Superior temporal gyrus (tissue), 1 donor: ENCODE measurements at regions not wholly inside any gene's neighbourhood (a gene's known extent, or its start where the extent isn't known, plus 50 kb on each side); places are given as distances from the start of the nearest gene placed in this dataset.
"Not testable (repeated sequence)": the region's sequence is repeated elsewhere in the genome, so short reads cannot be mapped to it uniquely, and the experiment has no call there.

Source experiments
- DNase-seq: peaks from one replicate; pipeline ENCODE4 v3.0.0-alpha.2; 2016; ENCODE audit errors: extremely low spot score

- DNase-seq = no peak
Measured at GRCh38 chr12:23083267-23083666, 458.3 kb downstream of the ETNK1 start.

- DNase-seq = no peak
Measured at GRCh38 chr12:23084236-23084995, 459.4 kb downstream of the ETNK1 start.

DNA sequence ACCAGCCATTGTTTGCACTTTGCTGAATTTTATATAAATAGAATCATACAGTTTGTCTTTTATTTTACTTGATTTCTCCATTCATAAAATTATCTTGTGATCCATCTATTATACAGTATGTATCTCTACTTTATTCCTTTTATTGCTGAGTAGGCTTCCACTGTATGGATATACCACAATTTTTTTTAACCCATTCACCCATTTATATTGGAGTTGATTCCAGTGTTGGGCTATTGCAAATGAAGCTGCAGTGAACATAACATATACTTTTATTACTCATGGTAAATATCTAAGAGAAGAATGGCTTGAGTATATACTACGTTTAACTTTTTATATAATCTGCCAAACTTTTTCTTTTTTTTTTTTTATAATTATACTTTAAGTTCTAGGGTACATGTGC, 463.6 kb downstream of the ETNK1 start:
- DNase-seq = no peak

- DNase-seq = no peak
Measured at GRCh38 chr12:23093488-23093887, 468.5 kb downstream of the ETNK1 start.

DNA sequence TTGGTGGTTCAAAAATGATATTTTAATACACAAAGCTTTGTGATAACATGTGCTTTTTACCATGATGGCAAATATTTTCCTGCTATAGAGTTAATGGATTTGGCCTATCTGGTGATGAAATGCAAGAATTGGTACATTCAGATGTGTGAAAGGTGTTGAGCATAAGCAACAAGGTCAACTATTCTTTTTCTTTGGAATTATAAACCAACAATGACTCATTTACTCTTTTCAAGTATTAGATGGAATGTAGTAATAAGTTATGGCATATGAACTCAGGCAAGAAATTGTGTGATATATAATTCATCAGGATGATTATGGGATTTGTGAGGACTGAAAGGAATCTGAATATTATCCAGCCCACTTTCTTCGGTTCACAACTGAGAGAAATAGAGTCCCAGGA, 471.4 kb downstream of the ETNK1 start:
- no peak for DNase-seq

GRCh38 chr12:23098110-23098509, 473.1 kb downstream of the ETNK1 start:
- no peak for DNase-seq

GRCh38 chr12:23098517-23098916, 473.5 kb downstream of the ETNK1 start:
- DNase-seq = no peak

DNA sequence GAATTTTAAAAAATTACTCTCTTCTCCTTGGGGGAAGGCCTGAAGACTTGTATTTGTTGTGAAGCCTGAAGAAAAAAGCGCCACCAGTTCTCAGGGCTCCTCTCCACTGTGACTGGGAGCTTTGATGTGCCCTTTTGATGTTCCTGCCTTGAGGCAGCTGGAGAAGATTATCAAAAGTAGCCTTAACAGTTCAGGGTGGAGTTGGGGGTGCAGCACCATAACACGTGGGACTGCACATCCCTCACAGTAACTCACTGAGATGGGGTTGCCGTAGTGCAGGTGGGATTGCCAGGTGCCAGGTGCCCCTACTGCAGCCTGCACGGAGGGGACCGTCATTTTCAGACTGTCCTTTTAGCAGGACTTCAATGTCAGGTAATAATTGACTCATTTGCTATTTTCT, 474.1 kb downstream of the ETNK1 start:
- no peak for DNase-seq

DNA sequence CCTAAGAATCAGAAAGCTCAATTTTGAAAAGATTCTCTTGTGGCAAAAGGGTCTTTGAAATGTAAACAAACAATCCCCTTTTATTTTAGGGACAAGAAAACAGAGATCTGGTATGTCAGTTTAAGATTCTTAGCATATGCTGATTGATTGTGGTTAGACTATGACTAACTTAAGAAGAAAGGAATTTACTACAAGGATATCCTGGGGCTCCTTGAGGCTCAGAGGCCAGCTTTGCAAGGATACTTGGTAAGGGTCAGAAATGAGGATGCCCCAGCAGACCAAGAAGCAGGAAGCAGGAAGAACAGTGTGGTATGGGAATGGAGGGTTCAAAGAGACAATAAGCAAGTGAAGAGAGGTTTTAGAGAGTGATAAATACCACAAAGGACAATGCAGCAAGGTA, 474.6 kb downstream of the ETNK1 start:
- DNase-seq = no peak

DNA sequence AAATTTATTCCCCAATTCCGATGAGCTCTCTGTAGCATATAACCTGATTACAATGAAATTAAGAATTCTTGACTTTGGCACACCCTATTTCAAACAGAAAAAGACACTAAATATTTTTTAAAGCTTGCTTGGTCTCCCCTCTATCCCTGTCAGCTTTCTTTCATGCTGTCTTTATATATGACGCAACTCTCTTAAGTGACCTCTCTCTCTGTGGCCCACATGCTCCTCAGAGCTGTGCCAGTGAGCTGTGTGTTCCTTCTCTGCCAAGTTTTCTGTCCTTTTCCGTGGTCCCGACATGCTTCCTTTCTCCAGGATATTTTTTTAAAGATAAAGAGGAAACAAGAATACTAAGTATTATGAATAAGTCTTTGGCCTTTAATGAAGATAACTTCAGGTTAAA, 484.0 kb downstream of the ETNK1 start:
- no peak for DNase-seq

DNA sequence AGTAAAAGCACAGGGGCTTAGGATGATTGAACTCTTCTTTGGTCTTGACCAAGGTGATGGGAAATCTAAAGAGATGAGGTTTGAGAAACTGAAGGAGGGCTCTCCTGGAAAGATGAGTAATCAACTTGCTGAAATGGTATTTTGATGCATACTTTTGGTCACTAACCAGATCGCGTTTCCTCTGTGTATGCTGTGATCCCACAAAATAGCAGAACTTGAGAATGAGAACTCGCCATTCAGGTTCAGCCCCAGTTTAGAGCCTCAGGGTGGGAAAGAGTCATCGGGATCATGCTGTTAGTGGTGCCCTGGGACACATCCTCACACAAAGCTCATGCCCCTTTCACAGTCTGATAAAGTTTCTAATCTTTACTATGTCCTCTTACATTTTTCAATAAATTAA, 488.8 kb downstream of the ETNK1 start:
- DNase-seq = no peak

DNA sequence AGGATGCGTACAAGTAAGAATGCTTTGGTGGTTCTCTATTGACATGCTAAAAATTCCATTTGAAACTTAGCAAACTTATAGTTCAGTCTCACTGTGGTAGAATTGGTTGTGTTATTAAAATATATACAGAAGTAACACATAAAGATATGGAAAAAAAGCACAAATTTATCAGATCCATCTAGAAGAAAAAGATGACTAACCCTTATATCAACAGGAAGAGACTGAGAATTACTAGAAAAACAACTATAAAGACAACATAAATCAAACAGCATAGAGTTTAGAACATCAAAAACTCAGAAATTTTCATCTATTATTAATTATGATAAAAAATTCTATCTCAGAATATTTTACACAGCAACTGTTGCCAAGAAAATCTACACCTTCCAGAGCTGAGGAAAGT, 491.0 kb downstream of the ETNK1 start:
- no peak for DNase-seq

GRCh38 chr12:23126794-23127193, 501.8 kb downstream of the ETNK1 start:
- no peak for DNase-seq

GRCh38 chr12:23127701-23128100, 502.7 kb downstream of the ETNK1 start:
- no peak for DNase-seq

DNA sequence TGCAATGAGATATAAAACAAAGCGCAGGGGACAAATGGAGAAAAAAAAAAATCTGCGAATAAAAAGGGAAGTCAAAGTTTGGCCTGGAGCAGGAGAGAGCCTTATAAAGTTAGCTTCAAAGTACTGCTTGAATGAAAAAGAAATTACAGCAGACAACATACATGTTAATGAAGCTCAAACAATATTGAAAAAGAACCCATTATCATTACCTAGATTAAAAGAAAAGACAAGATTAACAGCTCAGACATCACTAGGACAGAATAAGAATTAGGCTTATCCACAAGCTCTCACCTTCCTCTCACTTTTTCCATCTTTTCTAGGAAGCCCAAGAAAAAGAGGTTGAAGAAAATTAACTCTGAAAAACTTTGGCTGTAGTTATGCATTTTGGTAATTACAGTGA, 503.5 kb downstream of the ETNK1 start:
- DNase-seq = no peak

- no peak for DNase-seq
Measured at GRCh38 chr12:23132357-23132756, 507.4 kb downstream of the ETNK1 start.

- DNase-seq = no peak
Measured at GRCh38 chr12:23133471-23133870, 508.5 kb downstream of the ETNK1 start.

GRCh38 chr12:23139026-23139425, 514.1 kb downstream of the ETNK1 start:
- no peak for DNase-seq

GRCh38 chr12:23140710-23141109, 515.7 kb downstream of the ETNK1 start:
- no peak for DNase-seq

DNA sequence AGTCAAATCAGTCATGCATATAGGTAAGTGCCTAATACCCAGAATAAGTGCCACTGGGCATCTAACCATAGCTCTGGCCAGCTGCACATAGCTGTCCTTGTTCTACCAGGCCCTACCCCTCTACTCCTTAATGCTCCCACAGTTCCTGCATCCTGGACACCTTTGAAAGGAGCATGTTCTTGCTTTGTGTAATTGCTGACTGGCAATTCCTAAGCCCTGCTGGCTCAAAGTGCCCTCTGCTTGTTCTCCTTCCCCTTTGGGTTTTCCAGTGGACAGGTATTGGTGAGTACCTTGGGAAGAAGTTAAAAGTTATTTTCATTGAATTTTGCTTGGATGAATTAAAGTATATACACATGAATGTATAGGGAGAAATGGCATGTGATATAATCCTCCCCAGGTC, 516.4 kb downstream of the ETNK1 start:
- no peak for DNase-seq

GRCh38 chr12:23146070-23146469, 521.1 kb downstream of the ETNK1 start:
- not testable (repeated sequence) for DNase-seq

DNA sequence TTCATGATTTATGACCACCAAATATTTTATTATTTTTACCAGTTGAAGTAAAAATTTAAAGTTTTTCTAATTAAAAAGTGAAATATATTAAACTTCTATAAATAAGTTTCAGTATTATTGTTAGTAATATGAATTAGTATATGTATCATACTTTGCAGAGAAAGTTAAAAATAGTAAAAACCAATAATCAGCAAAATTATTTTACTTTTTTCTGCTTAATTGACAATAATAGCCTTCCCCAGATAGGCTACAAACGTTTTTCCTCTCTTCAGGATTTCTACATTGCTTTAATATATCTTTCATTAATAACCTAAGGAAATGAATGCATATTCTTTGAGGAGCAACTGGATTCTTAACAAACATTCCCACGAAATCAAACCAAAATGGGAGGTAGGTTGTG, 543.5 kb downstream of the ETNK1 start:
- no peak for DNase-seq

DNA sequence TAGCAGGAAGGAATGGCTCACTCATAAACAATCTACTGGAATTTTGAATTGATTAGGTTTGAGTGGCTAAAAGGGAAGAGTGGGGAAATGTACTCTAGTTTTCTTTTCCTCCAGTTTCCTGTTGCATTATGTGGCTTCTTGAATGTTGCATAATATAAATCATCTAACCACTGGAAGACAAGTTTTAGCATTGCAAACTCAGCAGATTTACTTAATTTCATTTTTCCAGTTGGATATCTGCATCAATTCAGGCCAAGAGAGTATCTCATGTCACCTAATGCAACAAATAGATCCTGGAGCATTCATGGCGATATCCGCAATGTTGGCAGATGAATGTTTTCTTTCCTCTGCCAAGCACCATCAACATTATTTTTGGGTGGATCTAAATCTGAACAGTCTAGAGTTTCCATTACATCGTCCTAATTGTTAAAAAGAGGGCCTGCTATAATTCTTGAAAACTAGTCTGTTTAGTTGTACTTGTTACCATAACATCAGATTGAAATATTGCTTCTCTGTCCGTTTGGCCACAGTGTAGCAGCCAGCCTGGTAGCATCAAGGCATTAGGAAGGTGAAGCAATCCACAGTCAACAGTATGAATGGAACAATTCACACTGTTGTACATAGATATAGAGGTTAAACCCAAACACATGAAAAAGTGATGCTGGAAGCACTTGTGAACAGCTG, 544.2 kb downstream of the ETNK1 start:
- no peak for DNase-seq

DNA sequence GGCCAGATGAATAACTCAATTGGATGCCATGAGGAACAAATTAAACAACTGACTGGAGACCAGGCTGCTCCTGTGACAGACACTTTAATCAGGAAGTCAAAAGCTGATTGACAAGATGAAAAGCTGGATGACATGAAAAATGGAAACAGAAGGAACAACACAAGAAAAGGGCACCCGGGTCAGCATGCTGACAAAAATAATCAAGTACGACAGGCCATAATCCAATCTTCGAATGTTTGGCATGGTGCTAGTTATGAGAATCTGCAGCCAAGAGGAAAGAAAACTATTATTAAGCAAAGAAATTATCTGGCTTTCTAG, 544.7 kb downstream of the ETNK1 start:
- no peak for DNase-seq
